Calu3 (cell line): ENCODE measurements at regions not wholly inside any gene's neighbourhood (a gene's known extent, or its start where the extent isn't known, plus 50 kb on each side); places are given as distances from the start of the nearest gene placed in this dataset.

Experiments used
- BruUV-seq: library from RNA; stranded (reverse); fragments of 400-500 nt; replicated peaks from 2 replicates; lab custom pipeline; 2021; lab: Mats Ljungman, UMichigan
- CTCF ChIA-PET: fragments of 300-600 bp; sonication (Branson Sonifier 250); formaldehyde crosslinking; loops from one replicate; lab custom pipeline; 2022; ENCODE audit warnings: antibody characterized with exemption; lab: Charles Lee
- DNase-seq: peaks from one replicate; pipeline ENCODE4 v3.0.0; 2022
- H3K27ac Mint-ChIP-seq: one replicate; pipeline ENCODE4 v1.8.0; 2022; ENCODE audit warnings: mixed read lengths; ENCODE audit not compliant: unreplicated experiment
- H3K27me3 Mint-ChIP-seq: one replicate; pipeline ENCODE4 v1.8.0; 2022; ENCODE audit warnings: mixed read lengths; ENCODE audit not compliant: unreplicated experiment
- H3K36me3 Mint-ChIP-seq: one replicate; pipeline ENCODE4 v1.8.0; 2022; ENCODE audit warnings: mild to moderate bottlenecking, moderate library complexity, mixed read lengths; ENCODE audit not compliant: insufficient read depth, unreplicated experiment
- H3K4me1 Mint-ChIP-seq: one replicate; pipeline ENCODE4 v1.8.0; 2022; ENCODE audit warnings: mild to moderate bottlenecking, low read depth, mixed read lengths; ENCODE audit not compliant: unreplicated experiment
- H3K4me3 Mint-ChIP-seq: one replicate; pipeline ENCODE4 v1.8.0; 2022; ENCODE audit warnings: mild to moderate bottlenecking, low read depth, moderate library complexity, mixed read lengths; ENCODE audit not compliant: unreplicated experiment
- H3K9me3 Mint-ChIP-seq: one replicate; pipeline ENCODE4 v1.8.0; 2022; ENCODE audit warnings: low read depth, mixed read lengths; ENCODE audit not compliant: unreplicated experiment
- intact Hi-C: fragments of 100-400 bp; cut with micrococcal nuclease; formaldehyde crosslinking; loops from one replicate; pipeline ENCODE4 v1.10.0; 2022; ENCODE audit not compliant: unreplicated experiment
- TF ChIP-seq, protein P1 (sequence below): fragments of 200-600 bp; IDR thresholded peaks from one replicate; pipeline ENCODE4 v1.8.0; 2022; ENCODE audit warnings: antibody characterized with exemption; ENCODE audit not compliant: unreplicated experiment

- no TSS peak for BruUV-seq
- TF ChIP-seq, protein P1, sequence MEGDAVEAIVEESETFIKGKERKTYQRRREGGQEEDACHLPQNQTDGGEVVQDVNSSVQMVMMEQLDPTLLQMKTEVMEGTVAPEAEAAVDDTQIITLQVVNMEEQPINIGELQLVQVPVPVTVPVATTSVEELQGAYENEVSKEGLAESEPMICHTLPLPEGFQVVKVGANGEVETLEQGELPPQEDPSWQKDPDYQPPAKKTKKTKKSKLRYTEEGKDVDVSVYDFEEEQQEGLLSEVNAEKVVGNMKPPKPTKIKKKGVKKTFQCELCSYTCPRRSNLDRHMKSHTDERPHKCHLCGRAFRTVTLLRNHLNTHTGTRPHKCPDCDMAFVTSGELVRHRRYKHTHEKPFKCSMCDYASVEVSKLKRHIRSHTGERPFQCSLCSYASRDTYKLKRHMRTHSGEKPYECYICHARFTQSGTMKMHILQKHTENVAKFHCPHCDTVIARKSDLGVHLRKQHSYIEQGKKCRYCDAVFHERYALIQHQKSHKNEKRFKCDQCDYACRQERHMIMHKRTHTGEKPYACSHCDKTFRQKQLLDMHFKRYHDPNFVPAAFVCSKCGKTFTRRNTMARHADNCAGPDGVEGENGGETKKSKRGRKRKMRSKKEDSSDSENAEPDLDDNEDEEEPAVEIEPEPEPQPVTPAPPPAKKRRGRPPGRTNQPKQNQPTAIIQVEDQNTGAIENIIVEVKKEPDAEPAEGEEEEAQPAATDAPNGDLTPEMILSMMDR, result no peak
- H3K27me3 Mint-ChIP-seq, result no peaks in the 10 kb centered on the region
- CTCF ChIA-PET, result no interaction called here
- H3K4me3 Mint-ChIP-seq, result no peak overlapping the region
- H3K9me3 Mint-ChIP-seq, result no peaks in the 10 kb centered on the region
- H3K4me1 Mint-ChIP-seq, result no peaks in the 10 kb centered on the region
- peaks cover 1% of the 10 kb centered on the region for H3K36me3 Mint-ChIP-seq
- intact Hi-C loops, result no loop called here
- DNase-seq, result no peak
- no peak overlapping the region for H3K27ac Mint-ChIP-seq
These were observed 852.1 kb downstream of the KCNT2 start for GRCh38 chr1:195756109-195756508.

GRCh38 chr1:195754874-195755273 lies 853.4 kb downstream of the KCNT2 start:
- no peak for DNase-seq
- no TSS peak for BruUV-seq
- Mint-ChIP-seq H3K27me3 (no peaks in the 10 kb centered on the region), H3K4me3 (no peak overlapping the region), H3K9me3 (no peaks in the 10 kb centered on the region), H3K27ac (no peak overlapping the region), H3K4me1 (no peaks in the 10 kb centered on the region), H3K36me3 (peaks cover 4% of the 10 kb centered on the region)
- CTCF ChIA-PET, result no interaction called here
- intact Hi-C loops, result no loop called here
- TF ChIP-seq, protein P1, result no peak

- TF ChIP-seq, protein P1, result no peak
- CTCF ChIA-PET, result no interaction called here
- Mint-ChIP-seq H3K27ac (no peak overlapping the region), H3K36me3 (peaks cover 4% of the 10 kb centered on the region), H3K4me1 (no peaks in the 10 kb centered on the region), H3K4me3 (no peak overlapping the region), H3K27me3 (no peaks in the 10 kb centered on the region), H3K9me3 (no peaks in the 10 kb centered on the region)
- DNase-seq, result no peak
- no TSS peak for BruUV-seq
- intact Hi-C loops, result no loop called here
These were observed 853.9 kb downstream of the KCNT2 start for GRCh38 chr1:195754303-195754702.

DNA sequence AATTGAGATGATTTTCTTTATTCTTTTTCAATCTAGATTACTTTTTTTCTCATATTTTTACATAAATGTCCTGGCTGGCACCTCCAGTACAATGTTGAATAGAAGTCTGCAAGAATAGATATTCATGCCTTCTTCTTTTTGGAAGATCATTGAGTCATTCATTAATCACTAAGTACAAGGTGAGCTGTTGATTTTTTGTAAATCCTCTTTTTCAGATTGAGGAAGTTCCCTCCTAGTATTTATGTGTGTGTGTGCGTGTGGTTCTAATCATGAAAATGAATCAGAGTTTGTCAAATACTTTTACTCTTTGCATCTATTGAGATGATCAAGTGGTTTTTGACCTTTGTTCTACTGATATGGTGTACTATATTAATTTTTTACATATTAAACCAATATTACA lies 859.3 kb downstream of the KCNT2 start:
- BruUV-seq, result no TSS peak
- Mint-ChIP-seq H3K4me1 (no peaks in the 10 kb centered on the region), H3K4me3 (no peak overlapping the region), H3K27ac (no peak overlapping the region), H3K9me3 (no peaks in the 10 kb centered on the region), H3K27me3 (no peaks in the 10 kb centered on the region), H3K36me3 (peaks cover 4% of the 10 kb centered on the region)
- intact Hi-C loops, result no loop called here
- no peak for DNase-seq
- TF ChIP-seq, protein P1, result no peak
- CTCF ChIA-PET, result no interaction called here
